ENCODE measurements at regions not wholly inside any gene's neighbourhood (a gene's known extent, or its start where the extent isn't known, plus 50 kb on each side); places are given as distances from the start of the nearest gene placed in this dataset.

DNA sequence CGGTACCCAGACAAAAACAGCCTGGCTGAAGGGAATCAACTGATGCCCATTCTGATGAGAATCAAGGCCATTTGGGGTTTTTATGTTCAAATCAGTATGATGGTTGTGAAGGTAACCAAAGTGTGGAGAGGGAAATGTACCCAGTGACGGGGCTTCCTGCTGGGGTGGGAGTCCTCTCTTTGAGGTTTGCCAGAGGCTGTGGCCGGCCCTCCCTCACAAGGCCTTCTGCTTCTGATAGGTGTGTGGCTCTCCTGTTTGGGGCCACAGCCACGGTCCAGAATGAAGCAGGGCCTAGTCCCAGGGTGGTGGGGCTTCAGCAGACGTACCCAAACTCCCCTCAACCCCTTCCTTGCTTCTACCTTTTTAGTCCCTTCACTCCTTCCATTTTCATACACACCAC is 86.7 kb upstream of the NAA20 start:
- Histone ChIP-seq H3K4me1 (peaks cover 0 to 77% of the 10 kb centered on the region in 2 donors), H3K9me3 (no peaks in the 10 kb centered on the region), H3K4me3 (no peak overlapping the region), H3K36me3 (no peaks in the 10 kb centered on the region), H3K27ac (peak overlapping the region; percentile 6 to 37), H3K27me3 (no peaks in the 10 kb centered on the region)
- TF ChIP-seq, protein P1, sequence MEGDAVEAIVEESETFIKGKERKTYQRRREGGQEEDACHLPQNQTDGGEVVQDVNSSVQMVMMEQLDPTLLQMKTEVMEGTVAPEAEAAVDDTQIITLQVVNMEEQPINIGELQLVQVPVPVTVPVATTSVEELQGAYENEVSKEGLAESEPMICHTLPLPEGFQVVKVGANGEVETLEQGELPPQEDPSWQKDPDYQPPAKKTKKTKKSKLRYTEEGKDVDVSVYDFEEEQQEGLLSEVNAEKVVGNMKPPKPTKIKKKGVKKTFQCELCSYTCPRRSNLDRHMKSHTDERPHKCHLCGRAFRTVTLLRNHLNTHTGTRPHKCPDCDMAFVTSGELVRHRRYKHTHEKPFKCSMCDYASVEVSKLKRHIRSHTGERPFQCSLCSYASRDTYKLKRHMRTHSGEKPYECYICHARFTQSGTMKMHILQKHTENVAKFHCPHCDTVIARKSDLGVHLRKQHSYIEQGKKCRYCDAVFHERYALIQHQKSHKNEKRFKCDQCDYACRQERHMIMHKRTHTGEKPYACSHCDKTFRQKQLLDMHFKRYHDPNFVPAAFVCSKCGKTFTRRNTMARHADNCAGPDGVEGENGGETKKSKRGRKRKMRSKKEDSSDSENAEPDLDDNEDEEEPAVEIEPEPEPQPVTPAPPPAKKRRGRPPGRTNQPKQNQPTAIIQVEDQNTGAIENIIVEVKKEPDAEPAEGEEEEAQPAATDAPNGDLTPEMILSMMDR (IDR thresholded peaks at IDR 0.05): no peak
- DNase-seq (ENCODE audit: low spot score): no peak

DNA sequence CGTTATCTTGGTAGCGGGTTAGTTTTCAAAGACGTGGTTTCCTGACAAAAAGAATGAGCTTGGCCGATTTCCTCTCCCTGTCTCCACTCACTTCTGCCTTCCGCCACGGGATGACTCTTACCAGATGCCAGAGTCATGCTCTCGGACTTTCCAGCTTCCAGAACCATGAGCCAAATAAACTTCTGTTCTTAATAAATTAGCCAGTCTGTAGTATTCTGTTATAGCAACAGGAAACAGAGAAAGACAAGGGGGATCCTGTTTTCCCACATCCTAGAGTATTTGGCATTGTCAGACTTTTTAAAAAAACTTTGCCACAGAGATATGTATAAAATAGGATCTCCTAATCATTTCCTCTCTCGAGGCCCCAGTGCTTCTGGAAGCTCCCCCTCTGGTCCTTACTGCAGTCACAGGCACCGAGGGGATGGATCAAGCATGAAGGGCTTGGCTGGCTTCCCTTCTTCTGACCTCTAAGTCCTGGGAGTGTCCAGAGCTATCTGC is 84.9 kb upstream of the NAA20 start:
- Histone ChIP-seq H3K27ac (peak overlapping the region; percentile 70 to 75), H3K27me3 (no peaks in the 10 kb centered on the region), H3K4me3 (no peak overlapping the region), H3K4me1 (peaks cover 0 to 77% of the 10 kb centered on the region in 2 donors), H3K36me3 (peaks cover 6% of the 10 kb centered on the region), H3K9me3 (no peaks in the 10 kb centered on the region)
- DNase-seq (ENCODE audit: low spot score): peak; percentile 78
- TF ChIP-seq, protein P1 (IDR thresholded peaks at IDR 0.05): no peak

DNA sequence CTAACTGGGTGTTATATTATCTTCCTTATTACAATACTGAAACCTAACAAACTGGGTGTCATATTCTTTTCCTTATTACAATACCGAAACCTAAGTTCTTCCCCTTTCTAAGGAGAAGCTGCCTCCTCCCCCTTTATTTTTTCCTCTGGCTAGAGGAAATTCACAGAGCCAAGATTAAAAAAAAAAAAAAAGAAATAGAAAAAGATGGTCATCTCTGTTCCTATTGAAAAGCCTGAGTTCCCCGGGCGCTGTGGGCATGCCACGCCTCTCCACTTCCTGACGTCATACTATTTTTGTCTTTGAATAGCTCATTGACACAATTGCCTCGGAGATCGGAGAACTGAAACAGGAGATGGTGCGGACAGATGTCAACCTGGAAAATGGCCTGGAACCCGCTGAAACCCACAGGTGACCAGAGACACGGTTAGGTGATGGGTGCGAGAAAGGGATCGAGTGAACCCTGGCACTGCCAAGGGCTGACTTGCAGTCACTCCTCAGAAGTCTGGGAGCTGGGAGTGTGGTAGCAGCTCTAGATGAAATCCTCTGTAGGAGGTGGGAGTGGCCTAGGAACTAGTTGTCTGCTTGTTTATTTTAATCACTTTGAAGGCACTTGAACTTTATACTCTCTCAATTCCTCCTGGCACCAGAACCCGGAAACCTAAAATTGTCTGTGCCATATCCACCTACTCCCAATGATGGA is 82.2 kb upstream of the NAA20 start:
- H3K4me1 ChIP-seq: peaks cover 0 to 69% of the 10 kb centered on the region in 2 donors

DNA sequence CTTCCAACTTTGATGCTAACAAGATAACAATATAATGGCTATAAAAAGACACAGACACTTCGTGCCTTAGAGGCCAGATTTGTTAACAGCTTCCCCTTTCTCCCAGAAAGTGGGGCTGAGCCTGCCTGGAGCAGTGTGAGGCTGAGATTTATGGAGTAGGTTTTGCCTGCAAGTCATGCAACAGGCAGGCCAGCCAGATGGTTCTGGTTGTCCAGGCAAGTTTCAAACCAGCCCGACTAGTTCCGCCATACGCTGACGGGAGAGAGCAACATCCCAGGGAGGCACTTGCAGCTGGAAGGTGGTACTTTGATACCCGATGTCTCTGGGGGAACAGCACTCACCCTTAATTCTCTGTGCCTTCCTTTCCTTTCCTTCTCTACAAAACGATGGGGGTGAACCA is 81.3 kb upstream of the NAA20 start:
- H3K4me3 ChIP-seq: peak overlapping the region in 1 of 2 donors; percentile 23
- TF ChIP-seq, protein P1 (IDR thresholded peaks at IDR 0.05): no peak
- no peaks in the 10 kb centered on the region for H3K9me3 ChIP-seq
- peak overlapping the region; percentile 28 to 62 for H3K27ac ChIP-seq
- H3K36me3 ChIP-seq: peaks cover 21% of the 10 kb centered on the region
- no peak for DNase-seq (ENCODE audit: low spot score)
- peaks cover 0 to 71% of the 10 kb centered on the region in 2 donors for H3K4me1 ChIP-seq
- no peaks in the 10 kb centered on the region for H3K27me3 ChIP-seq

More for the DNA sequence above, 82.2 kb upstream of the NAA20 start:
- peak overlapping the region in 1 of 2 donors; percentile 23 for H3K4me3 ChIP-seq
- H3K36me3 ChIP-seq: peaks cover 12% of the 10 kb centered on the region
- no peaks in the 10 kb centered on the region for H3K9me3 ChIP-seq
- TF ChIP-seq, protein P1 (IDR thresholded peaks at IDR 0.05): no peak
- no peaks in the 10 kb centered on the region for H3K27me3 ChIP-seq
- H3K27ac ChIP-seq: peak overlapping the region; percentile 62 to 68
- peak; percentile 88 for DNase-seq (ENCODE audit: low spot score)

DNA sequence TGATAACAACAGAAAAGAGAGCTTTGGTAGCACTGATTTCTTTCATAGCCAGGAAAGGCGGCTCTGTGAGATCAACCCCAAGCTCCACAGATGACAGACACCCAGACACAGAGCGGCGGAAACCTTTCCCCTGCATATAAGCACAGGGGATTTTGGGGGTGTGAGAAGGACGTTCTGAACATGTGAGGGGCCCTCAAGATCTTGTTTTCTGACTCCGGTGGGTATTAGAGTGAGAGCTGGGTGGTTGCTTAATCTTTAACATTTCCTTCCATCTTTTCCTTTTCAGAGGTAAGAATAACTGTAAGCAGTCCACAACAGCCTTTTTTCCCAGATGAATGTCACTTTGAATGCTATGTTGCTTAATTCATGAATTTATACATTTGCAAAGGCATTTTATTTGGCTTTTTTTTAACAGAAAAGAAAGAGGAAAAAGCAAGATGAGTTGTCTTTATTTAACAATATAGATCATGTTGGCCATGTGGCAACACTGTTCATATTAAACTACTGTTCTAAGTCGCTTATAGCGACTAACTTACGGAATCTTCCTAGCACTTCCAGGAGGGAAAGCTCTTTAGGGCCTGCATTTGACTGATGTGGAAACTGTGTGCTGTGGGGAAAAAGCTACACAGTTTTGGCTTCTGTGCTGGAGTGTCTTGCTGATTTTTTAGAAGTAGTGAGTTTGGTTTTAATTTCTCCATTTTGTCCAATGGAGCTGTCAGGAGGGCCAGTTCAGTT is 80.5 kb upstream of the NAA20 start:
- TF ChIP-seq, protein P1 (IDR thresholded peaks at IDR 0.05): no peak
- Histone ChIP-seq H3K36me3 (peaks cover 28% of the 10 kb centered on the region), H3K4me3 (peak overlapping the region in 1 of 2 donors; percentile 16), H3K4me1 (peaks cover 0 to 77% of the 10 kb centered on the region in 2 donors), H3K9me3 (no peaks in the 10 kb centered on the region), H3K27me3 (no peaks in the 10 kb centered on the region), H3K27ac (peak overlapping the region; percentile 28 to 62)
- DNase-seq (ENCODE audit: low spot score): no peak
